HepG2 (cell line): ENCODE measurements at regions not wholly inside any gene's neighbourhood (a gene's known extent, or its start where the extent isn't known, plus 50 kb on each side); places are given as distances from the start of the nearest gene placed in this dataset.

Experiments
- ARNTL ChIP-seq: sonication (generic); formaldehyde crosslinking; IDR thresholded peaks from 2 replicates; pipeline ENCODE4 v1.4.0; 2020; ENCODE audit warnings: mild to moderate bottlenecking, missing genetic modification reagents
- FOXA1 ChIP-seq, 2 experiments: fragments of 450-650 bp in 1 of 2; sonication (generic) in 1 of 2; formaldehyde crosslinking in 1 of 2; IDR thresholded peaks; 2 replicates each; pipeline versions ENCODE4 v1.4.0 to v1.6.1; 2016 to 2020; ENCODE audit warnings: missing genetic modification reagents in 1 of 2
- GABPB1 ChIP-seq: IDR thresholded peaks from 2 replicates; pipeline ENCODE4 v1.6.1; 2016; ENCODE audit warnings: mild to moderate bottlenecking, missing genetic modification reagents, moderate library complexity, missing compliant biosample characterization
- MAZ ChIP-seq, 2 experiments: sonication (generic) in 1 of 2; formaldehyde crosslinking in 1 of 2; IDR thresholded peaks; 2 replicates each; pipeline versions ENCODE4 v1.5.0 to v1.6.1; 2012 to 2020; ENCODE audit warnings: low read depth in 2 of 2, mild to moderate bottlenecking in 2 of 2, borderline replicate concordance in 1 of 2, improper control_type of control experiment in 1 of 2, low read length in 1 of 2, missing genetic modification reagents in 1 of 2, moderate library complexity in 1 of 2
- MBD4 ChIP-seq: IDR thresholded peaks from 2 replicates; pipeline ENCODE4 v1.6.1; 2012; ENCODE audit warnings: low read length, inconsistent platforms, borderline replicate concordance
- MLXIP ChIP-seq: sonication (generic); formaldehyde crosslinking; IDR thresholded peaks from 2 replicates; pipeline ENCODE4 v1.9.0; 2021; ENCODE audit warnings: missing genetic modification reagents, borderline replicate concordance
- PHF21A ChIP-seq: sonication (generic); formaldehyde crosslinking; IDR thresholded peaks from 2 replicates; pipeline ENCODE4 v1.5.0; 2020; ENCODE audit warnings: mild to moderate bottlenecking, missing genetic modification reagents
- RARA ChIP-seq: IDR thresholded peaks from 2 replicates; pipeline ENCODE4 v1.6.1; 2016; ENCODE audit warnings: missing genetic modification reagents, missing compliant biosample characterization
- SOX6 ChIP-seq, 2 experiments: fragments of 450-650 bp in 1 of 2; sonication (generic) in 1 of 2; formaldehyde crosslinking in 1 of 2; IDR thresholded peaks; 2 replicates each; pipeline versions ENCODE4 v1.4.0 to v1.6.1; 2017 to 2020; ENCODE audit warnings: antibody characterized with exemption in 1 of 2, mild to moderate bottlenecking in 1 of 2, missing genetic modification reagents in 1 of 2
- TCF7L2 ChIP-seq: IDR thresholded peaks from 2 replicates; pipeline ENCODE4 v1.6.1; 2011; ENCODE audit warnings: mild to moderate bottlenecking, low read depth, low read length, moderate library complexity
- ZKSCAN1 ChIP-seq: fragments of 150-350 bp; IDR thresholded peaks from 2 replicates; pipeline ENCODE4 v1.6.1; 2014; ENCODE audit warnings: low read length
- ZNF407 ChIP-seq: sonication (generic); formaldehyde crosslinking; IDR thresholded peaks from one replicate; pipeline ENCODE4 v1.5.1; 2020; ENCODE audit warnings: mild to moderate bottlenecking, missing genetic modification reagents; ENCODE audit errors: not compliant biosample characterization
- TF ChIP-seq, protein P1 (sequence below): sonication (generic); formaldehyde crosslinking; IDR thresholded peaks from 2 replicates; pipeline ENCODE4 v1.4.0; 2020; ENCODE audit warnings: missing genetic modification reagents, mild to moderate bottlenecking, borderline replicate concordance
- TF ChIP-seq, protein P2 (sequence below): IDR thresholded peaks from 2 replicates; pipeline ENCODE4 v1.6.1; 2016; ENCODE audit warnings: missing biosample characterization, missing genetic modification reagents, low read depth

DNA sequence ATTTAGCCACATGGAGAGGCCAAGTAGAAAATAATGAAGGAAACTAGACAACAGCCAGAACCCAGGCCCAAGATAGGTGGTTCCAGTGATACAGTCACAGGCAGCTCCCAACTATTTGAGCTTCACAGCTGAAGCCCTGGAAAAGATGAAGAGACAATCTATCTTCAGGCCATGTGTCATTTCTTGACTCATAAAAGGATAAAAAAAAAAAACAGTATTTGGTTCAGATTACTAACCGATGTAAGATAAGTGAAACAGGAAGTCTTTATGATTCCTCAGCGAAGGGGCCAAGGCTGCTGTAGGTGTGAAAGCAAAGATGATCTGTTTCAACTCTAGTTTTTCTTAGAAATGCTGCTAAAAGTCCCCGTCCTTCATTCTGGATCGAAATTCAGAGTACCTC is 394.6 kb downstream of the ZNF385D start (continued):
- TF ChIP-seq MAZ (IDR thresholded peaks at IDR 0.05; ENCODE audit: borderline replicate concordance, low read depth, low read length) (no peak), MAZ (CRISPR knock-in tag; IDR thresholded peaks at IDR 0.05; ENCODE audit: low read depth) (no peak), PHF21A (CRISPR knock-in tag) (no peak), ZKSCAN1 (no peak), RARA (CRISPR knock-in tag) (no peak), MBD4 (no peak), ARNTL (no peak), ZNF407 (CRISPR knock-in tag) (no peak), MLXIP (CRISPR knock-in tag) (no peak), FOXA1 (IDR thresholded peaks at IDR 0.05) (no peak), FOXA1 (CRISPR knock-in tag; IDR thresholded peaks at IDR 0.05) (no peak), GABPB1 (CRISPR knock-in tag) (no peak), TCF7L2 (no peak), SOX6 (IDR thresholded peaks at IDR 0.05) (no peak), SOX6 (CRISPR knock-in tag; IDR thresholded peaks at IDR 0.05) (no peak)
- TF ChIP-seq, protein P1, sequence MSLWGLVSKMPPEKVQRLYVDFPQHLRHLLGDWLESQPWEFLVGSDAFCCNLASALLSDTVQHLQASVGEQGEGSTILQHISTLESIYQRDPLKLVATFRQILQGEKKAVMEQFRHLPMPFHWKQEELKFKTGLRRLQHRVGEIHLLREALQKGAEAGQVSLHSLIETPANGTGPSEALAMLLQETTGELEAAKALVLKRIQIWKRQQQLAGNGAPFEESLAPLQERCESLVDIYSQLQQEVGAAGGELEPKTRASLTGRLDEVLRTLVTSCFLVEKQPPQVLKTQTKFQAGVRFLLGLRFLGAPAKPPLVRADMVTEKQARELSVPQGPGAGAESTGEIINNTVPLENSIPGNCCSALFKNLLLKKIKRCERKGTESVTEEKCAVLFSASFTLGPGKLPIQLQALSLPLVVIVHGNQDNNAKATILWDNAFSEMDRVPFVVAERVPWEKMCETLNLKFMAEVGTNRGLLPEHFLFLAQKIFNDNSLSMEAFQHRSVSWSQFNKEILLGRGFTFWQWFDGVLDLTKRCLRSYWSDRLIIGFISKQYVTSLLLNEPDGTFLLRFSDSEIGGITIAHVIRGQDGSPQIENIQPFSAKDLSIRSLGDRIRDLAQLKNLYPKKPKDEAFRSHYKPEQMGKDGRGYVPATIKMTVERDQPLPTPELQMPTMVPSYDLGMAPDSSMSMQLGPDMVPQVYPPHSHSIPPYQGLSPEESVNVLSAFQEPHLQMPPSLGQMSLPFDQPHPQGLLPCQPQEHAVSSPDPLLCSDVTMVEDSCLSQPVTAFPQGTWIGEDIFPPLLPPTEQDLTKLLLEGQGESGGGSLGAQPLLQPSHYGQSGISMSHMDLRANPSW (CRISPR knock-in tag), result no peak
- TF ChIP-seq, protein P2, sequence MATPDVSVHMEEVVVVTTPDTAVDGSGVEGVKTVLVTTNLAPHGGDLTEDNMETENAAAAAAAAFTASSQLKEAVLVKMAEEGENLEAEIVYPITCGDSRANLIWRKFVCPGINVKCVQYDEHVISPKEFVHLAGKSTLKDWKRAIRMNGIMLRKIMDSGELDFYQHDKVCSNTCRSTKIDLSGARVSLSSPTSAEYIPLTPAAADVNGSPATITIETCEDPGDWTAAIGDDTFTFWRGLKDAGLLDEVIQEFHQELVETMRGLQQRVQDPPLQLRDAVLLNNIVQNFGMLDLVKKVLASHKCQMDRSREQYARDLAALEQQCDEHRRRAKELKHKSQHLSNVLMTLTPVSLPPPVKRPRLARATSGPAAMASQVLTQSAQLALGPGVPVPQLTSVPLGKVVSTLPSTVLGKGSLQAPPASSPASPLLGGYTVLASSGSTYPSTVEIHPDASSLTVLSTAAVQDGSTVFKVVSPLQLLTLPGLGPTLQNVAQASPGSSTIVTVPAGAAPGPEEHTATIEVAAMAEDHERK (CRISPR knock-in tag), result no peak
